Neural cell (in vitro differentiated cells): ENCODE measurements at regions not wholly inside any gene's neighbourhood (a gene's known extent, or its start where the extent isn't known, plus 50 kb on each side); places are given as distances from the start of the nearest gene placed in this dataset.

Source experiments
- H2AFZ ChIP-seq: fragments of 200-600, 300-800 bp; sonication (generic), shearing (Covaris generic); 2 replicates; pipeline ENCODE4 v1.6.0; 2014; ENCODE audit warnings: low read depth, mild to moderate bottlenecking, antibody characterized with exemption, low read length, moderate library complexity
- H3F3A ChIP-seq: fragments of 200-600 bp; shearing (Covaris generic); 2 replicates; pipeline ENCODE4 v1.6.1; 2016; ENCODE audit warnings: mild to moderate bottlenecking, moderate library complexity, mixed read lengths, antibody characterized with exemption, low read length; ENCODE audit not compliant: insufficient read depth, poor library complexity, severe bottlenecking
- H3K27ac ChIP-seq: fragments of 200-600, 300-800 bp; sonication (generic), shearing (Covaris generic); 2 replicates; pipeline ENCODE4 v1.5.1; 2014; ENCODE audit warnings: mild to moderate bottlenecking, low read length, moderate library complexity
- H3K27me3 ChIP-seq: fragments of 300-800, 200-600 bp; sonication (generic), shearing (Covaris generic); 2 replicates; pipeline ENCODE4 v1.6.0; 2014; ENCODE audit warnings: mild to moderate bottlenecking, low read depth, low read length, moderate library complexity; ENCODE audit not compliant: insufficient read depth
- H3K36me3 ChIP-seq: fragments of 300-800, 200-600 bp; sonication (generic), shearing (Covaris generic); 2 replicates; pipeline ENCODE4 v1.5.1; 2014; ENCODE audit warnings: mild to moderate bottlenecking, antibody characterized with exemption, low read length, moderate library complexity; ENCODE audit not compliant: insufficient read depth
- H3K4me2 ChIP-seq: fragments of 300-800, 200-600 bp; sonication (generic), shearing (Covaris generic); 2 replicates; pipeline ENCODE4 v1.6.0; 2014; ENCODE audit warnings: mild to moderate bottlenecking, low read length
- H3K4me3 ChIP-seq: fragments of 300-800, 200-600 bp; sonication (generic), shearing (Covaris generic); 2 replicates; pipeline ENCODE4 v1.5.1; 2014; ENCODE audit warnings: mild to moderate bottlenecking, low read length, moderate library complexity
- H3K79me2 ChIP-seq: fragments of 200-600 bp; shearing (Covaris generic); replicated peaks from 2 replicates; pipeline ENCODE4 v1.6.0; 2014; ENCODE audit warnings: mild to moderate bottlenecking, low read length, moderate library complexity; ENCODE audit not compliant: insufficient read depth
- H3K9ac ChIP-seq: fragments of 300-800, 200-600 bp; sonication (generic), shearing (Covaris generic); 2 replicates; pipeline ENCODE4 v1.6.1; 2016; ENCODE audit warnings: mild to moderate bottlenecking, low read length, mixed read lengths
- H3K9me2 ChIP-seq: fragments of 200-600 bp; shearing (Covaris generic); 2 replicates; pipeline ENCODE4 v1.6.1; 2016; ENCODE audit warnings: mild to moderate bottlenecking, low read length, mixed read lengths; ENCODE audit not compliant: insufficient read depth
- H3K9me3 ChIP-seq: fragments of 200-600, 300-800 bp; sonication (generic), shearing (Covaris generic); 2 replicates; pipeline ENCODE4 v1.6.1; 2016; ENCODE audit warnings: mild to moderate bottlenecking, mixed run types, low read length, moderate library complexity, mixed read lengths
- H4K20me1 ChIP-seq: fragments of 200-600 bp; shearing (Covaris generic); 2 replicates; pipeline ENCODE4 v1.6.1; 2016; ENCODE audit warnings: mild to moderate bottlenecking, mixed run types; ENCODE audit not compliant: insufficient read depth
- EP300 ChIP-seq: fragments of 450-650 bp; conservative IDR thresholded peaks from 2 replicates; pipeline ENCODE4 v1.6.1; 2014; ENCODE audit warnings: antibody characterized with exemption, mild to moderate bottlenecking, moderate library complexity; ENCODE audit not compliant: poor library complexity, severe bottlenecking
- EZH2 ChIP-seq: fragments of 200-600, 300-800 bp; shearing (Covaris generic), sonication (generic); IDR thresholded peaks from 2 replicates; pipeline ENCODE4 v1.6.1; 2014; ENCODE audit warnings: antibody characterized with exemption, low read length, borderline replicate concordance, mild to moderate bottlenecking; ENCODE audit not compliant: insufficient read depth, poor library complexity, severe bottlenecking
- MXI1 ChIP-seq: fragments of 450-650 bp; conservative IDR thresholded peaks from 2 replicates; pipeline ENCODE4 v1.6.1; 2014; ENCODE audit warnings: antibody characterized with exemption, mild to moderate bottlenecking; ENCODE audit not compliant: poor library complexity, severe bottlenecking
- POLR2AphosphoS5 ChIP-seq: IDR thresholded peaks from 2 replicates; pipeline ENCODE4 v1.6.1; 2012
- RAD21 ChIP-seq: fragments of 450-650 bp; conservative IDR thresholded peaks from 2 replicates; pipeline ENCODE4 v1.6.1; 2014; ENCODE audit warnings: antibody characterized with exemption, mild to moderate bottlenecking, moderate library complexity
- SMC3 ChIP-seq: fragments of 450-650 bp; conservative IDR thresholded peaks from 2 replicates; pipeline ENCODE4 v1.6.1; 2014; ENCODE audit warnings: antibody characterized with exemption, mild to moderate bottlenecking, moderate library complexity; ENCODE audit not compliant: poor library complexity
- TAF1 ChIP-seq: IDR thresholded peaks from 2 replicates; pipeline ENCODE4 v1.6.1; 2012; ENCODE audit warnings: low read depth
- TF ChIP-seq, protein P1 (sequence below): IDR thresholded peaks from 2 replicates; pipeline ENCODE4 v1.6.1; 2012; ENCODE audit warnings: borderline replicate concordance
- TF ChIP-seq, protein P2 (sequence below): fragments of 450-650 bp; IDR thresholded peaks from 2 replicates; pipeline ENCODE4 v1.5.1; 2014; ENCODE audit warnings: antibody characterized with exemption, mild to moderate bottlenecking, moderate library complexity; ENCODE audit not compliant: poor library complexity, severe bottlenecking

DNA sequence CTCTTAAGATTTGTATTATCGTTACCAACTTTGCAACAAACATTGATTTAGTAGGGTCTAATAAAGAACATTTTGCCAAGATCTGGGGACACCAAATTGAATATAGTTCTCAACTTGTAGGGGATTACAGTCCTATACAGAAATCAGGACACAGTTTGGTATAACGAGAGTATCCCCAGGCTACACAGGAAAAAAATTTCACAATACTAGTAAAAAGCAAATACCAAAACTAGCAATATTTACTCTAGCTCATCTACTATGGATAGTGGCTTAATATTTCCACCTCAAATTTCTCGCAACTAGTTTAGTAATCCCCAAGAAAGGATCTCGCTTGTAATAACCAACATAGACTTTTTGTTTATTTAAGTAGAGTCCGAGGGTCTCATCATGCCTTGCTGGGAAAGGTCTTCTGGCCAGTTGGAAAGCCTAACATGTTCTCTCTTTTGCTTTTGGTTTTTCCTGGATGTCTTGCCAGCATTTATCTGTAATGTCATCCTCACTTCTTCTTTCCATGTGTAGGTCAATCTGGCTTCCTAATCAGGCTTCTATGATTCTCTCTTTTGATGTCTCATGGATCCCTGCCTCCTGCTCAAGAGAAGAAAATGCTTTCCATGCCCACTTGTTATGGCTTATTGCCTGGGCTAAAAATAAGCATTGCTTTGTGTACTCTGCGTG, 104.7 kb upstream of the KCNK2 start:
- H3K9me2 ChIP-seq = no peaks in the 10 kb centered on the region
- H3K27me3 ChIP-seq = no peaks in the 10 kb centered on the region
- H3K79me2 ChIP-seq = no peaks in the 10 kb centered on the region
- TF ChIP-seq, protein P1, sequence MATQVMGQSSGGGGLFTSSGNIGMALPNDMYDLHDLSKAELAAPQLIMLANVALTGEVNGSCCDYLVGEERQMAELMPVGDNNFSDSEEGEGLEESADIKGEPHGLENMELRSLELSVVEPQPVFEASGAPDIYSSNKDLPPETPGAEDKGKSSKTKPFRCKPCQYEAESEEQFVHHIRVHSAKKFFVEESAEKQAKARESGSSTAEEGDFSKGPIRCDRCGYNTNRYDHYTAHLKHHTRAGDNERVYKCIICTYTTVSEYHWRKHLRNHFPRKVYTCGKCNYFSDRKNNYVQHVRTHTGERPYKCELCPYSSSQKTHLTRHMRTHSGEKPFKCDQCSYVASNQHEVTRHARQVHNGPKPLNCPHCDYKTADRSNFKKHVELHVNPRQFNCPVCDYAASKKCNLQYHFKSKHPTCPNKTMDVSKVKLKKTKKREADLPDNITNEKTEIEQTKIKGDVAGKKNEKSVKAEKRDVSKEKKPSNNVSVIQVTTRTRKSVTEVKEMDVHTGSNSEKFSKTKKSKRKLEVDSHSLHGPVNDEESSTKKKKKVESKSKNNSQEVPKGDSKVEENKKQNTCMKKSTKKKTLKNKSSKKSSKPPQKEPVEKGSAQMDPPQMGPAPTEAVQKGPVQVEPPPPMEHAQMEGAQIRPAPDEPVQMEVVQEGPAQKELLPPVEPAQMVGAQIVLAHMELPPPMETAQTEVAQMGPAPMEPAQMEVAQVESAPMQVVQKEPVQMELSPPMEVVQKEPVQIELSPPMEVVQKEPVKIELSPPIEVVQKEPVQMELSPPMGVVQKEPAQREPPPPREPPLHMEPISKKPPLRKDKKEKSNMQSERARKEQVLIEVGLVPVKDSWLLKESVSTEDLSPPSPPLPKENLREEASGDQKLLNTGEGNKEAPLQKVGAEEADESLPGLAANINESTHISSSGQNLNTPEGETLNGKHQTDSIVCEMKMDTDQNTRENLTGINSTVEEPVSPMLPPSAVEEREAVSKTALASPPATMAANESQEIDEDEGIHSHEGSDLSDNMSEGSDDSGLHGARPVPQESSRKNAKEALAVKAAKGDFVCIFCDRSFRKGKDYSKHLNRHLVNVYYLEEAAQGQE = no peak
- no peak for TF ChIP-seq RAD21
- H3K9me3 ChIP-seq = no peaks in the 10 kb centered on the region
- no peaks in the 10 kb centered on the region for H4K20me1 ChIP-seq
- H3K9ac ChIP-seq = no peak overlapping the region
- H3K36me3 ChIP-seq = no peaks in the 10 kb centered on the region
- H3K4me3 ChIP-seq = no peak overlapping the region
- no peak overlapping the region for H3K4me2 ChIP-seq
- H3K27ac ChIP-seq = no peak overlapping the region
- no peak overlapping the region for H2AFZ ChIP-seq
- H3F3A ChIP-seq = no peaks in the 10 kb centered on the region

DNA sequence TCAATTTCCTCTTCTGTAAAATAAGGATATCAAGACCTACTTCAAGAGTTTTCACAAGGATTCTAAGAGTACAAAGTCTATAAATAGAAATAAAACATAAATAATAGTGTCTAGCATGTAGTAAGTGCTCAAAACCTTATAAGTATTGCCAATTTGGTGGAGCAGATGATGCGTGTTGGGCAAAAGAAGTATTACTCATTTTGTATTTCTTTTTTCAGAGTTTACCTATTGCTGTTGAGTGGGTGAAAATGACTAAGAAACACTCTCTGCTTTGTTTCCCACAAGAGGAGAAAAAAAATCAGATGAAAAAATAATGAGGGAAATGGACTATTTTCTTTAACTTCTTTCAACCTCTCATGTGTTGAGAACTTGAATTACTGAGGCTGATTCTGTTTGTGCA, 103.3 kb upstream of the KCNK2 start:
- Histone ChIP-seq H3K4me2 (no peak overlapping the region), H3K27ac (no peak overlapping the region), H4K20me1 (no peaks in the 10 kb centered on the region), H3K9me3 (no peaks in the 10 kb centered on the region), H3F3A (no peaks in the 10 kb centered on the region), H3K36me3 (no peaks in the 10 kb centered on the region), H3K79me2 (no peaks in the 10 kb centered on the region), H3K27me3 (no peaks in the 10 kb centered on the region), H3K4me3 (no peak overlapping the region), H2AFZ (no peak overlapping the region), H3K9me2 (no peaks in the 10 kb centered on the region), H3K9ac (no peak overlapping the region)
- TF ChIP-seq TAF1 (no peak), SMC3 (no peak), EZH2 (no peak), EP300 (no peak), RAD21 (no peak), MXI1 (no peak), POLR2AphosphoS5 (no peak)
- TF ChIP-seq, protein P1 = no peak
- TF ChIP-seq, protein P2, sequence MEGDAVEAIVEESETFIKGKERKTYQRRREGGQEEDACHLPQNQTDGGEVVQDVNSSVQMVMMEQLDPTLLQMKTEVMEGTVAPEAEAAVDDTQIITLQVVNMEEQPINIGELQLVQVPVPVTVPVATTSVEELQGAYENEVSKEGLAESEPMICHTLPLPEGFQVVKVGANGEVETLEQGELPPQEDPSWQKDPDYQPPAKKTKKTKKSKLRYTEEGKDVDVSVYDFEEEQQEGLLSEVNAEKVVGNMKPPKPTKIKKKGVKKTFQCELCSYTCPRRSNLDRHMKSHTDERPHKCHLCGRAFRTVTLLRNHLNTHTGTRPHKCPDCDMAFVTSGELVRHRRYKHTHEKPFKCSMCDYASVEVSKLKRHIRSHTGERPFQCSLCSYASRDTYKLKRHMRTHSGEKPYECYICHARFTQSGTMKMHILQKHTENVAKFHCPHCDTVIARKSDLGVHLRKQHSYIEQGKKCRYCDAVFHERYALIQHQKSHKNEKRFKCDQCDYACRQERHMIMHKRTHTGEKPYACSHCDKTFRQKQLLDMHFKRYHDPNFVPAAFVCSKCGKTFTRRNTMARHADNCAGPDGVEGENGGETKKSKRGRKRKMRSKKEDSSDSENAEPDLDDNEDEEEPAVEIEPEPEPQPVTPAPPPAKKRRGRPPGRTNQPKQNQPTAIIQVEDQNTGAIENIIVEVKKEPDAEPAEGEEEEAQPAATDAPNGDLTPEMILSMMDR = no peak
